HG03095 (cell line): ENCODE measurements at regions not wholly inside any gene's neighbourhood (a gene's known extent, or its start where the extent isn't known, plus 50 kb on each side); places are given as distances from the start of the nearest gene placed in this dataset.
A peak's percentile ranks its signal among the peaks of the same experiment; 100 is the strongest.
"Not testable (repeated sequence)": the region's sequence is repeated elsewhere in the genome, so short reads cannot be mapped to it uniquely, and the experiment has no call there.

Experiments used
- ATAC-seq: cut with Tn5 transposase; IDR thresholded peaks from one replicate; pipeline ENCODE4 v1.9.1; 2021; ENCODE audit warnings: moderate library complexity; ENCODE audit not compliant: unreplicated experiment

GRCh38 chr20:25865715-25866656 is 169.3 kb upstream of the ZNF337 start:
- ATAC-seq: no peak

DNA sequence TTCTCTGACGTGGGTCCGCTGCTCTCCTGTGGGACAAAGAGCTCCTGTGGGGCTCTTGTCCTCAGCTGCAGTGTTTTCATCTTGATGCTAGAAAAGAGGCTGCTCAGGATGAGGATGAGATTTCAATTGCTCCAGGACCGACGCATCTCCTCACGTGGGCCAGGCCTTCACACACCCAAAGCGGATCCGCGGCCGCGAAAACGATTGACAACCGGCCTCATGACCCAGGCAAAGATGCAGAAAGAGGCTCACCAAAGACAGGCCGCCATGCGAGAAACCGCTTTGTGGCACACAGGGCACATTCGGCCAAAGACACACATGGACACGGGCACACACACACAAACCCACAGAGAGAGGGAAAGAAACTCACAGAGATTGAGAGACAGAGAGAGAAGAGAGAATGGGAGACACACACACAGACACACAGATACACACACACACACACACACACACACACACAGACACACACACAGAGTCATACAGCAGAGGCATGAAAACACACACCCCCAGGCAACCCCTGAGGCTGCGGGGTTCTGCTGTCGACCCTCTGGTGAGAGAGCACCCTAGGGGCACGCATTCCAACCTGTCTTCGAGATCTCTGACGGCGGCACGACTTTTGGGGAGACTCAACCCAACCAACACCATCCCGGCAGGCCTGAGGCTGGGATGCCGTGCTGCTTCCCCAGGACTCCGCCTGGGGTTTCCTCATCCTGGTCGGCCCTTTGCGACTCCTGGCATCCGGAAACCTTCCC is 168.5 kb upstream of the ZNF337 start:
- not testable (repeated sequence) for ATAC-seq

- no peak for ATAC-seq
Observed at GRCh38 chr20:25864326-25864962, 167.8 kb upstream of the ZNF337 start.

- ATAC-seq: no peak
Observed at GRCh38 chr20:25863536-25864325, 167.1 kb upstream of the ZNF337 start.

DNA sequence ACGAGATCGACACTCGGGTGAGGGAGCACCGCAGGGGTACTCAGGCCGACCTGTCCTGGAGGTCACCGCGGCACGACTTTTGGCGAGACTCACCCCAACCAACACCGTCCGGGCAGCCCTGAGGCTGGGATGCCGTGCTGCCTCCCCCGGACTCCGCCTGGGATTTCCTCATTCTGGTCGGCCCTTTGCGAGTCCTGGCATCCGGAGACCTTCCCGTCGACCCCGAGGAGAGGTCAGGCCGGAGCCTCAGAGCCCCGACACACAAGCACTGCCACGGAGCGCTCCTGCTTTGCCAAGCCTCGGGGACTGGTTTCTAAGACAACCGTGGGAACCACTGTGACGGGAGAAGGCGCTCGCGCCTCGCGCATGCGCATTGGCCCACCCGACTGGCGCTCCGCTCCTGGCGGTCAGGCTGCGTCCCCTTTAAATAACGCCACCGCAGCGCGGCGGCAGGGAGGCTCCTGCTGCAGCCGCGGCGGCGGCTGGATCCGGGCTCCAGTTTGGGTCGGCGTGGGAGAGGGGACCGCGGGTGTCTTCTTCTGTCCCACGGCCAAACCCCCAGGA is 166.4 kb upstream of the ZNF337 start:
- ATAC-seq: not testable (repeated sequence)

DNA sequence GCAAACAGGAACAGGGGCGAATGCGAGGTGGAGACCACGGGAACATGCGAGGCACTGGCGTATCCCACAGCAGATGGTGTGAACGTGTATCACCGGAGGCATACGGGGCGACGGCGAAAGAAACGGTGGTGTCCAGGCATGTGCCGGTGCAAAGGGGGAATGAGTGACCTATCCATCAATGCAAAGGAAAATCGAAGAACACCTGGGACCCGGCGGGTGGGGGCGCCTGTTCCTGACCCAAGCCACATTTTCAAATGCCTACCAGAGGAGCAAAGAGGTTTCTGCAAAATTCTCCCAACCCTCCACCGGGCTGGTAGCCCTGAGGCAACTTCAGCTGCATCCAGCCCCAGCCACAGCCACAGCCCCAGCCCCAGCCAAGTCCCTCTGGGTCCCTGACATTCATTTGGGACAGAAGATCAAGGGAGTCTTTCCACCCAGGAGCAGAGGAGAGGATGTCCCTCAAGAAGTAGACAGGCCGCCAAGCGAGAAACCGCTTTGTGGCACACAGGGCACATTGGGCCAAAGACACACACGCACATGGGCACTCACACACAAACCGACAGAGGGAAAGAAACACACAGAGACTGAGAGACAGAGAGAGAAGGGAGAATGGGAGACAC is 164.0 kb upstream of the ZNF337 start:
- no peak for ATAC-seq

- ATAC-seq: peak; percentile 42
Observed at GRCh38 chr20:25859649-25860530, 163.2 kb upstream of the ZNF337 start.

DNA sequence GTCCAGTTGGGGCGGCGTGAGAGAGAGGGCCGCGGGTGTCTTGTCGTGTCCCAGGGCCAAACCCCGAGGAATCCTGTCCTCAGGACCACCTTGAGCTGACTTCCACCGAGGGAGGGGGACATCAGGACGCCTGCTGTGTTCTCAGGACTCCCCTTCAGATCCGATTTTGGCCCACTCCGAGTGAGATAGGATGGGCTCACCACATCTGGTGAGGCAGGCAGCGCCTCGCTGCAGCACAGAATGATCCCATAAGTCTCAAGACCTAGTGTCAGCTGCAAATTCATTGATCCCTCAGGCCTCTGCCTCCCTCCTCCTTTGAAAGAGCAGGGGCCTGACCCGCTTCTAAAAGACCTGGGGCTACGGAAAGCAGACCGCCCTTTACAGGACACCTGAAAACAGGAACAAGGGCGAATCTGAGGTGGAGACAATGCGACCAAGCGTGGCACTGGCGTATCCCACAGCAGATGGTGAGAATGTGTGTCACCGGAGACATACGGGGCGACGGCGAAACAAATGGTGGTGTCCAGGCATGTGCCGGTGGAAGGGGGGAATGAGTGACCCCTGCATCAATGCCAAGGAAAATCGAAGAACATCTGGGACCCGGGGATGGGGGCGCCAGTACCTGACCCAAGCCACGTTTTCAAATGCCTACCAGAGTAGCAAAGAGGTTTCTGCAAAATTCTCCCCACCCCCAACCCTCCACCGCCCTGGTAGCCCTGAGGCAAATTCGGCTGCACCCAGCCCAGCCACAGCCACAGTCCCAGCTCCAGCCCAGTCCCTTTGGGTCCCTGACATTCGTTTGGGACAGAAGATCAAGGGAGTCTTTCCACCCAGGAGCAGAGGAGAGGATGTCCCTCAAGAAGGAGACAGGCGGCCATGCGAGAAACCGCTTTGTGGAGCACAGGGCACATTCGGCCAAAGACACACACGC is 162.1 kb upstream of the ZNF337 start:
- no peak for ATAC-seq

- not testable (repeated sequence) for ATAC-seq
Observed at GRCh38 chr20:25857091-25857788, 160.6 kb upstream of the ZNF337 start.

DNA sequence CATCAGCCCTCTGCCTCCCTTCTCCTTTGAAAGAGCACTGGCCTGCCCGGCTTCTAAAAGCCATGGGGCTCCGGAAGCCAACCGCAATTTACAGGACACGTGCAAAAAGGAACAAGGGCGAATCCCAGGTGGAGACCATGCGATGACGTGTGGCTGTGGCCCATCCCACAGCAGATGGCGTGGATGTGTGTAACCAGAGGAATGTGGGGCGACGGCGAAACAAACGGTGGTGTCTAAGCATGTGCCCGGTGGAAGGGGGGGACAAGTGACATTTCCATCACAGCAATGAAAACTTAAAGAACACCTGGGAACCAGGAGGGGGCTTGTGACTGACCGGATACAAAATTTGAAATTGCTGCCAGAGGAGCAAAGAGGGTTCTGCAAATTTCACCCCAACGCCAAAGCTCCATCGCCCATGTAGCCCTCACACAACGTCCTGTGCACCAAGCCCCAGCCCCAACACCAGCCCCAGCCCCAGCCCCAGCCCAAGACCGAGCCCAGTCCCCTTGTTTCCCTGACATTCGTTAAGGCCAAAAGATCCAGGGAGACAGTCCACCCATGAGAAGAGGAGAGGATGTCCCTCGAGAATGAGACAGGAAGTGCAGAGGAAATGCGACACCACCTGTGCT is 159.7 kb upstream of the ZNF337 start:
- ATAC-seq: no peak

DNA sequence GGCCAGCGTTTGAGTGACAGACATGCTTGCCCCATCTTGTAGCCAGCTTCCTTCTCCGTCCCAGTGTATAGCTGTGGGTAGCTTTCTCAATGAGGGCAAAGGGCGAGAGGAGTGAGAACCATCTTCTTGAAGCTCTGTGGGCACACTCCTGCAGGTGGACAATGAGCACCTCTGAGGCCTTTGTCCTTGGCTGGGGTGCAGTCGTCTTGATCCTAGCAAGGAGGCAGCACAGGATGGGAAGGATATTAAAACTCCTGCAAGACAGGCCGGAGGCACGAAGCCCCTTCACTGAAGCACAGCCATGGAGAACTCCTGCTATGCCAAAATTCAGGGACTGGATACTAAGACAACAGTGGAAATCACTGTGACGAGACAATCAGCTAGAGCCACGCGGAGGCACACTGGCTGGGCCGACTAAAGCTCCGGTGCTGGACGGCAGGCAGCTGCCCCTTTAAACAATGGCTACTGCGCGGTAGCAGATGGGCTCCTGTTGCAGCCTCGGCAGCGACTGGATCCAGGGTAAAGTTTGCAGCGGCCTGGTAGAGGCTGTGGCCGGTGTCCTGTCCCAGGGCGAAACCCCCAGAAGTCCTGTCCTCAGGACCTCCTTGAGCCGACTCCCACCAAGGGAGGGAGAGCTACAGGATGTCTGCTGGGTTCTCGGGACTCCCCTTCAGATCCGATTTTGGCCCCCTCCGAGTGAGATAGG is 159.0 kb upstream of the ZNF337 start:
- not testable (repeated sequence) for ATAC-seq

DNA sequence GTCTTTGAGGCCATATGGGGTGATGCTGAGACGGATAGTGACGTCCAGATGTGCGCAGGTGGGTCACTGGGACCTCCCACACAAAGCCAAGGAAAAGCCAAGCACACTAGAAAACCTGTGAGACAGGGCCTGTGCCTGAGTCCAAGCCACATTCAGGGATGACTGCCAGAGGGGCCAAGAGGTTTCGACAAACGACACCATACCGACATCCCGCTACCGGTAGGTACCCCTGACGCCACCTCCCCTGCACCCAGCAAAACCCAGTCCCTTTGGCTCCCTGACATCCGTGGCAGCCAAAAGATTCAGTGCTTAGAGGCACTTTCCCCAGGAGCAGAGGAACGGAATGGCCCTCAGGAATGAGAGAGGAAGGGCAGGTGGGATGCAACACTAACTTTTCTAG is 158.0 kb upstream of the ZNF337 start:
- ATAC-seq: not testable (repeated sequence)

DNA sequence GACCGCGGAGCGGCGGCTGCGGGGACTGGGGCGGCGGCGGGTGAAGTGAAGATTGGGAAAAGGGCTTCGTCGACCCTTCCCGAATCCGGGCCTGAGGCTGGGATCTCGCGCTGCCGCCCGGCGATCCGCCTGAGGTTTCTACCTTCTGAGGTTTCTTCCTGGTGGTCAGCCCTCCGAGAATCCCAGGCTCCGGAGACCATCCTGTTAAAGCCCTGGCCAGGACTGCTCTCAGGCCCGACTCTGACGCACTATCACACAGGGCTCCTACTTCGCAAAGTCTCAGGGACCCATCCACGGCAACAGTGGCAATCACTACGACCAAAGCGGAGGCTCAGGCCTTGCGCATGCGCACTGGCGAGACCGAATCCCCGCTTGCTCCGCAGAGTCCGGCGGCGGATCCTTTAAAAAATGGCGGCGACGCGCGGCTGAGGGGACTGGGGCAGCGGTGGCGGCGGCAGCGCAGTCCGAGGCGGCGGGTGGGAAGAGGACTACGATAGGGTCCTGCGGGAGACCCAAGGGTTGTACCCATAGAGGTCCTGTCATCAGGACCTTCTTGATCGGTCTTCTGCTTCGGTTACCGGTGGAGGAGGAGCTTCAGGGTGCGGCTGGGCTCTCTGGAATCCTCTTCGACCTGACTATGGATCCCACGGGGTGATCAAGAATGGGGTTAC is 157.2 kb upstream of the ZNF337 start:
- ATAC-seq: peak; percentile 68

GRCh38 chr20:25852968-25853717 is 156.5 kb upstream of the ZNF337 start:
- ATAC-seq: peak; percentile 9

- not testable (repeated sequence) for ATAC-seq
Observed at GRCh38 chr20:25850133-25850532, 153.5 kb upstream of the ZNF337 start.
